OCI-LY1 (cell line): ENCODE measurements at regions not wholly inside any gene's neighbourhood (a gene's known extent, or its start where the extent isn't known, plus 50 kb on each side); places are given as distances from the start of the nearest gene placed in this dataset.

Source experiments
- CTCF ChIP-seq: fragments of 200-600 bp; sonication (generic), shearing (Covaris generic); IDR thresholded peaks from 2 replicates; pipeline ENCODE4 v1.5.1; 2017; ENCODE audit warnings: mild to moderate bottlenecking, antibody characterized with exemption, low read length, moderate library complexity, mixed read lengths
- EZH2 ChIP-seq: fragments of 200-600 bp; sonication (generic), shearing (Covaris generic); IDR thresholded peaks from 2 replicates; pipeline ENCODE4 v1.8.0; 2017; ENCODE audit warnings: borderline replicate concordance, mixed run types, mild to moderate bottlenecking, antibody characterized with exemption, low read length, moderate library complexity, mixed read lengths

- TF ChIP-seq CTCF, result no peak
- TF ChIP-seq EZH2, result no peak
These were observed 127.8 kb downstream of the MRPL57 start for GRCh38 chr13:21304256-21304655.
